ENCODE measurements at regions not wholly inside any gene's neighbourhood (a gene's known extent, or its start where the extent isn't known, plus 50 kb on each side); places are given as distances from the start of the nearest gene placed in this dataset.

DNA sequence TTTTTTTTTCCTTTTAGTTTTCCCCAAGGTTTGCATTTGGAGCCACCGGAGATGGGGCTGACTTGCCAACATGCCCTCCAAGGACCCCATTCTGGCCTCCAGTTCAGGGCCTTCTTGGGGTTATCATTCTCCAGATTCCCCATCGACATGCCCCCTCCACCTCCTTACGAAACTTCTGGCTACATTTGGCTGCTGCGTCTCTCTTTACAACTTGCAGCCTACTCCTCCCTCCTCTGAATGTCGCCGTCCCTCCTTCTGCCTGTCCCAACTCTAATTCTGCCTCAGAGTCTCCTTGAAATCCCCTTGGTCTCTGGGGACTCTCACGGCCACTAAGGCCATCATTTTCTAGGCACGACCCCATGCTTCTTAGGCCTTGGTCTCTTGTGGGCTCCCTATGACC lies 72.2 kb upstream of the PODXL start (continued):
- TF ChIP-seq, protein P1, sequence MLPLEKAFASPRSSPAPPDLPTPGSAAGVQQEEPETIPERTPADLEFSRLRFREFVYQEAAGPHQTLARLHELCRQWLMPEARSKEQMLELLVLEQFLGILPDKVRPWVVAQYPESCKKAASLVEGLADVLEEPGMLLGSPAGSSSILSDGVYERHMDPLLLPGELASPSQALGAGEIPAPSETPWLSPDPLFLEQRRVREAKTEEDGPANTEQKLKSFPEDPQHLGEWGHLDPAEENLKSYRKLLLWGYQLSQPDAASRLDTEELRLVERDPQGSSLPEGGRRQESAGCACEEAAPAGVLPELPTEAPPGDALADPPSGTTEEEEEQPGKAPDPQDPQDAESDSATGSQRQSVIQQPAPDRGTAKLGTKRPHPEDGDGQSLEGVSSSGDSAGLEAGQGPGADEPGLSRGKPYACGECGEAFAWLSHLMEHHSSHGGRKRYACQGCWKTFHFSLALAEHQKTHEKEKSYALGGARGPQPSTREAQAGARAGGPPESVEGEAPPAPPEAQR (CRISPR knock-in tag; IDR thresholded peaks at IDR 0.05) = no peak
- no peak for TF ChIP-seq SP1 (CRISPR knock-in tag; conservative IDR thresholded peaks at IDR 0.05)
- no peak for TF ChIP-seq GABPB1 (CRISPR knock-in tag; IDR thresholded peaks at IDR 0.05)
- no peak for TF ChIP-seq GRHL2 (CRISPR knock-in tag; IDR thresholded peaks at IDR 0.05; ENCODE audit: insufficient replicate concordance, severe bottlenecking)
- TF ChIP-seq, protein P2, sequence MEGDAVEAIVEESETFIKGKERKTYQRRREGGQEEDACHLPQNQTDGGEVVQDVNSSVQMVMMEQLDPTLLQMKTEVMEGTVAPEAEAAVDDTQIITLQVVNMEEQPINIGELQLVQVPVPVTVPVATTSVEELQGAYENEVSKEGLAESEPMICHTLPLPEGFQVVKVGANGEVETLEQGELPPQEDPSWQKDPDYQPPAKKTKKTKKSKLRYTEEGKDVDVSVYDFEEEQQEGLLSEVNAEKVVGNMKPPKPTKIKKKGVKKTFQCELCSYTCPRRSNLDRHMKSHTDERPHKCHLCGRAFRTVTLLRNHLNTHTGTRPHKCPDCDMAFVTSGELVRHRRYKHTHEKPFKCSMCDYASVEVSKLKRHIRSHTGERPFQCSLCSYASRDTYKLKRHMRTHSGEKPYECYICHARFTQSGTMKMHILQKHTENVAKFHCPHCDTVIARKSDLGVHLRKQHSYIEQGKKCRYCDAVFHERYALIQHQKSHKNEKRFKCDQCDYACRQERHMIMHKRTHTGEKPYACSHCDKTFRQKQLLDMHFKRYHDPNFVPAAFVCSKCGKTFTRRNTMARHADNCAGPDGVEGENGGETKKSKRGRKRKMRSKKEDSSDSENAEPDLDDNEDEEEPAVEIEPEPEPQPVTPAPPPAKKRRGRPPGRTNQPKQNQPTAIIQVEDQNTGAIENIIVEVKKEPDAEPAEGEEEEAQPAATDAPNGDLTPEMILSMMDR (IDR thresholded peaks at IDR 0.05) = no peak
- TF ChIP-seq ETV6 (CRISPR knock-in tag; IDR thresholded peaks at IDR 0.05) = no peak
- TF ChIP-seq ELF4 (CRISPR knock-in tag; IDR thresholded peaks at IDR 0.05; ENCODE audit: low read depth) = no peak
- TF ChIP-seq, protein P3, sequence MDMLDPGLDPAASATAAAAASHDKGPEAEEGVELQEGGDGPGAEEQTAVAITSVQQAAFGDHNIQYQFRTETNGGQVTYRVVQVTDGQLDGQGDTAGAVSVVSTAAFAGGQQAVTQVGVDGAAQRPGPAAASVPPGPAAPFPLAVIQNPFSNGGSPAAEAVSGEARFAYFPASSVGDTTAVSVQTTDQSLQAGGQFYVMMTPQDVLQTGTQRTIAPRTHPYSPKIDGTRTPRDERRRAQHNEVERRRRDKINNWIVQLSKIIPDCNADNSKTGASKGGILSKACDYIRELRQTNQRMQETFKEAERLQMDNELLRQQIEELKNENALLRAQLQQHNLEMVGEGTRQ (CRISPR knock-in tag; IDR thresholded peaks at IDR 0.05) = no peak
- TF ChIP-seq, protein P4, sequence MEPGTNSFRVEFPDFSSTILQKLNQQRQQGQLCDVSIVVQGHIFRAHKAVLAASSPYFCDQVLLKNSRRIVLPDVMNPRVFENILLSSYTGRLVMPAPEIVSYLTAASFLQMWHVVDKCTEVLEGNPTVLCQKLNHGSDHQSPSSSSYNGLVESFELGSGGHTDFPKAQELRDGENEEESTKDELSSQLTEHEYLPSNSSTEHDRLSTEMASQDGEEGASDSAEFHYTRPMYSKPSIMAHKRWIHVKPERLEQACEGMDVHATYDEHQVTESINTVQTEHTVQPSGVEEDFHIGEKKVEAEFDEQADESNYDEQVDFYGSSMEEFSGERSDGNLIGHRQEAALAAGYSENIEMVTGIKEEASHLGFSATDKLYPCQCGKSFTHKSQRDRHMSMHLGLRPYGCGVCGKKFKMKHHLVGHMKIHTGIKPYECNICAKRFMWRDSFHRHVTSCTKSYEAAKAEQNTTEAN (CRISPR knock-in tag; IDR thresholded peaks at IDR 0.05) = no peak
- TF ChIP-seq, protein P5, sequence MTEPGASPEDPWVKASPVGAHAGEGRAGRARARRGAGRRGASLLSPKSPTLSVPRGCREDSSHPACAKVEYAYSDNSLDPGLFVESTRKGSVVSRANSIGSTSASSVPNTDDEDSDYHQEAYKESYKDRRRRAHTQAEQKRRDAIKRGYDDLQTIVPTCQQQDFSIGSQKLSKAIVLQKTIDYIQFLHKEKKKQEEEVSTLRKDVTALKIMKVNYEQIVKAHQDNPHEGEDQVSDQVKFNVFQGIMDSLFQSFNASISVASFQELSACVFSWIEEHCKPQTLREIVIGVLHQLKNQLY (CRISPR knock-in tag; IDR thresholded peaks at IDR 0.05) = no peak
- no peak for TF ChIP-seq JAZF1 (CRISPR knock-in tag; IDR thresholded peaks at IDR 0.05)
- no peak for TF ChIP-seq ZNF232 (CRISPR knock-in tag; IDR thresholded peaks at IDR 0.05)
- TF ChIP-seq ZNF121 (CRISPR knock-in tag; IDR thresholded peaks at IDR 0.05) = no peak

DNA sequence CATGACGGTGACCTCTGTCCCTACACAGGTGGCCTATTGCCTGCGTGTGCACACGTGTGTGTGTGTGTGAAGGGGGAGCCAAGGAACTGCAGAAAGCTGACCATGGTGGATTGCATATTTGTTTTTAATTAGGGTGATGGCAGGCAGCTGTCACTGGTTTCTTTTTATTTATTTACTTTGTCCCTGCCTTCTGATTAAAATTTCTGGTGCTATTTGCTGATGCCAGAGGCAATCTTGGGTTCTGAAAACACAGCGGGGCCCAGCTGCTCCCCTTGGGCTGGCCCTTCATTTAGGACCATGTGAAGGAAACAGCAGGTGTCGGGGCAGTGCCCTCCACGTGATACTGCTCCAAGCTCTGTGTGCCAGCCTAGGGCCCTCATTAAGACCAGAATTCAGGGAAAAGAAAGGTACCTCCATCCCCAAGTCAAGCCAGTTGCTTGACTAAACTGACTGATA lies 71.3 kb upstream of the PODXL start:
- no peaks in the 10 kb centered on the region for H3K9me3 Mint-ChIP-seq
- TF ChIP-seq MYBL2 (CRISPR knock-in tag; IDR thresholded peaks at IDR 0.05) (no peak), EMX1 (CRISPR knock-in tag; IDR thresholded peaks at IDR 0.05) (no peak), NFE2L1 (CRISPR knock-in tag; IDR thresholded peaks at IDR 0.05) (no peak), RORB (CRISPR knock-in tag; IDR thresholded peaks at IDR 0.05) (no peak), NFATC4 (CRISPR knock-in tag; IDR thresholded peaks at IDR 0.05) (no peak), TP53 (CRISPR knock-in tag; IDR thresholded peaks at IDR 0.05) (no peak)
- TF ChIP-seq, protein P6, sequence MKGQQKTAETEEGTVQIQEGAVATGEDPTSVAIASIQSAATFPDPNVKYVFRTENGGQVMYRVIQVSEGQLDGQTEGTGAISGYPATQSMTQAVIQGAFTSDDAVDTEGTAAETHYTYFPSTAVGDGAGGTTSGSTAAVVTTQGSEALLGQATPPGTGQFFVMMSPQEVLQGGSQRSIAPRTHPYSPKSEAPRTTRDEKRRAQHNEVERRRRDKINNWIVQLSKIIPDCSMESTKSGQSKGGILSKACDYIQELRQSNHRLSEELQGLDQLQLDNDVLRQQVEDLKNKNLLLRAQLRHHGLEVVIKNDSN (CRISPR knock-in tag; IDR thresholded peaks at IDR 0.05) = no peak
- TF ChIP-seq, protein P7, sequence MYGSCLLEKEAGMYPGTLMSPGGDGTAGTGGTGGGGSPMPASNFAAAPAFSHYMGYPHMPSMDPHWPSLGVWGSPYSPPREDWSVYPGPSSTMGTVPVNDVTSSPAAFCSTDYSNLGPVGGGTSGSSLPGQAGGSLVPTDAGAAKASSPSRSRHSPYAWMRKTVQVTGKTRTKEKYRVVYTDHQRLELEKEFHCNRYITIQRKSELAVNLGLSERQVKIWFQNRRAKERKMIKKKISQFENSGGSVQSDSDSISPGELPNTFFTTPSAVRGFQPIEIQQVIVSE (CRISPR knock-in tag; IDR thresholded peaks at IDR 0.05; ENCODE audit: borderline replicate concordance) = no peak
- TF ChIP-seq, protein P8, sequence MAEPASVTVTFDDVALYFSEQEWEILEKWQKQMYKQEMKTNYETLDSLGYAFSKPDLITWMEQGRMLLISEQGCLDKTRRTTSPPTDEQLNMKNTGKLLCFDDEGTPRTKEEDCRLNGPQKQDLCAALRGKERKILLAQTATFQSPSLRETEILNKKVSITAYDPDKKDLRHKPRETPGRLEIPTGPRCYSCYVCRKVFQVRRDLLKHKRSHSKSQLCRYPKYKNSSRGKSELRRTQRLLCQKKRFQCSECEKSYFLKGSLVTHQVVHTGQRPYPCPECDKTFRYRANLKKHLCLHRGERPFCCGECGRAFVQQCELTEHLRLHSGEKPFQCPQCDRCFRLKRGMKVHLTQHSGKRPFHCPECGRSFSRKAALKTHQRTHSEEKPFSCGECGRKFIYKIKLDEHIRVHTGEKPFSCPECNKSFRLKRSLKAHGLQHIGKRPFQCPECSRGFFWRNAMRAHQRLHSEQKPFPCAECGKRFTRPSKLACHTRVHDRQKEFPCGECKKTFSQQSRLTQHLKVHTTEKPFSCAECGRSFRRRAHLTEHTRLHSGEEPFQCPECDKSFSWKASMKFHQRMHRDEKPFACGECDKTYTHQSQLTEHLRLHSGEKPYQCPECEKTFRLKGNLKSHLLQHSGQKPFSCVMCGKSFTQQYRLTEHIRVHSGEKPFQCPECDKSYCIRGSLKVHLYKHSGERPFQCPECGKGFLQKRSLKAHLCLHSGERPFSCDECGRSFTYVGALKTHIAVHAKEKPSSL (CRISPR knock-in tag; conservative IDR thresholded peaks at IDR 0.05) = no peak
- TF ChIP-seq, protein P9, sequence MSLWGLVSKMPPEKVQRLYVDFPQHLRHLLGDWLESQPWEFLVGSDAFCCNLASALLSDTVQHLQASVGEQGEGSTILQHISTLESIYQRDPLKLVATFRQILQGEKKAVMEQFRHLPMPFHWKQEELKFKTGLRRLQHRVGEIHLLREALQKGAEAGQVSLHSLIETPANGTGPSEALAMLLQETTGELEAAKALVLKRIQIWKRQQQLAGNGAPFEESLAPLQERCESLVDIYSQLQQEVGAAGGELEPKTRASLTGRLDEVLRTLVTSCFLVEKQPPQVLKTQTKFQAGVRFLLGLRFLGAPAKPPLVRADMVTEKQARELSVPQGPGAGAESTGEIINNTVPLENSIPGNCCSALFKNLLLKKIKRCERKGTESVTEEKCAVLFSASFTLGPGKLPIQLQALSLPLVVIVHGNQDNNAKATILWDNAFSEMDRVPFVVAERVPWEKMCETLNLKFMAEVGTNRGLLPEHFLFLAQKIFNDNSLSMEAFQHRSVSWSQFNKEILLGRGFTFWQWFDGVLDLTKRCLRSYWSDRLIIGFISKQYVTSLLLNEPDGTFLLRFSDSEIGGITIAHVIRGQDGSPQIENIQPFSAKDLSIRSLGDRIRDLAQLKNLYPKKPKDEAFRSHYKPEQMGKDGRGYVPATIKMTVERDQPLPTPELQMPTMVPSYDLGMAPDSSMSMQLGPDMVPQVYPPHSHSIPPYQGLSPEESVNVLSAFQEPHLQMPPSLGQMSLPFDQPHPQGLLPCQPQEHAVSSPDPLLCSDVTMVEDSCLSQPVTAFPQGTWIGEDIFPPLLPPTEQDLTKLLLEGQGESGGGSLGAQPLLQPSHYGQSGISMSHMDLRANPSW (CRISPR knock-in tag; conservative IDR thresholded peaks at IDR 0.05; ENCODE audit: low read depth) = no peak
- TF ChIP-seq, protein P10, sequence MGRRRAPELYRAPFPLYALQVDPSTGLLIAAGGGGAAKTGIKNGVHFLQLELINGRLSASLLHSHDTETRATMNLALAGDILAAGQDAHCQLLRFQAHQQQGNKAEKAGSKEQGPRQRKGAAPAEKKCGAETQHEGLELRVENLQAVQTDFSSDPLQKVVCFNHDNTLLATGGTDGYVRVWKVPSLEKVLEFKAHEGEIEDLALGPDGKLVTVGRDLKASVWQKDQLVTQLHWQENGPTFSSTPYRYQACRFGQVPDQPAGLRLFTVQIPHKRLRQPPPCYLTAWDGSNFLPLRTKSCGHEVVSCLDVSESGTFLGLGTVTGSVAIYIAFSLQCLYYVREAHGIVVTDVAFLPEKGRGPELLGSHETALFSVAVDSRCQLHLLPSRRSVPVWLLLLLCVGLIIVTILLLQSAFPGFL (CRISPR knock-in tag; IDR thresholded peaks at IDR 0.05; ENCODE audit: borderline replicate concordance) = no peak

More for the DNA sequence above, 71.3 kb upstream of the PODXL start:
- peaks cover 53% of the 10 kb centered on the region for H3K4me1 Mint-ChIP-seq
- H3K36me3 Mint-ChIP-seq = no peaks in the 10 kb centered on the region
- H3K27ac Mint-ChIP-seq = no peak overlapping the region
- no peak for ATAC-seq
- ChIA-PET POLR2A (interaction anchor here (0.6 kb wide), 1 partner anchor 17 kb away, joined by 5 read pairs; no protein-coding TSS in a partner anchor), CTCF (interaction anchor here (0.5 to 4.5 kb wide), 5 partner anchors 21 to 114 kb away, joined by 3 to 42 read pairs (median 5); no protein-coding TSS in a partner anchor)
- no peak for DNase-seq (ENCODE audit: low spot score)
- no peak overlapping the region for H3K4me3 Mint-ChIP-seq
- peaks cover 14% of the 10 kb centered on the region for H3K27me3 Mint-ChIP-seq (ENCODE audit: low read depth)
